ENCODE measurements at regions not wholly inside any gene's neighbourhood (a gene's known extent, or its start where the extent isn't known, plus 50 kb on each side); places are given as distances from the start of the nearest gene placed in this dataset.

DNA sequence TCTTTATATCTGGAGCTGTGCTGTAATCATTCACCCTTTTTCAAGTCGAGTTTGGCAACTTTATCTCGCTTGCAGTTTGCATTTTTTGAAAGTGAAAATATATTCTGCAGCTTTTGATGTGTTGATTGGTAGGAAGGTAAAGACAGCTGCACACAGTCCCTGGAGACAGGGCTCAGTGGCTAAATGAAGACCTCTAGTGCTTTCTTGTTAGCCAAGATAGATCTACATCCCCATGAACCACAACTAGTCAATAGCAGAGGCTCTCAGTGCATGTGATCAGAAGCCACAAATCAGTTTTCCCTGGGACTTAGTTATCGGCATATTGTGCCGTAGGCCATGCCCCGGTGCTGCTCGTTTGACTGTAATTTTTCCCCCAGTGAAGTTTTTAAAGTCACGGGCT is 587.7 kb upstream of the PITX2 start:
- no peak overlapping the region for H3K4me3 ChIP-seq (replicated peaks; ENCODE audit: low read depth, low read length)
- no peak for DNase-seq (ENCODE audit: extremely low read depth, low read depth)
- TF ChIP-seq, protein P1, sequence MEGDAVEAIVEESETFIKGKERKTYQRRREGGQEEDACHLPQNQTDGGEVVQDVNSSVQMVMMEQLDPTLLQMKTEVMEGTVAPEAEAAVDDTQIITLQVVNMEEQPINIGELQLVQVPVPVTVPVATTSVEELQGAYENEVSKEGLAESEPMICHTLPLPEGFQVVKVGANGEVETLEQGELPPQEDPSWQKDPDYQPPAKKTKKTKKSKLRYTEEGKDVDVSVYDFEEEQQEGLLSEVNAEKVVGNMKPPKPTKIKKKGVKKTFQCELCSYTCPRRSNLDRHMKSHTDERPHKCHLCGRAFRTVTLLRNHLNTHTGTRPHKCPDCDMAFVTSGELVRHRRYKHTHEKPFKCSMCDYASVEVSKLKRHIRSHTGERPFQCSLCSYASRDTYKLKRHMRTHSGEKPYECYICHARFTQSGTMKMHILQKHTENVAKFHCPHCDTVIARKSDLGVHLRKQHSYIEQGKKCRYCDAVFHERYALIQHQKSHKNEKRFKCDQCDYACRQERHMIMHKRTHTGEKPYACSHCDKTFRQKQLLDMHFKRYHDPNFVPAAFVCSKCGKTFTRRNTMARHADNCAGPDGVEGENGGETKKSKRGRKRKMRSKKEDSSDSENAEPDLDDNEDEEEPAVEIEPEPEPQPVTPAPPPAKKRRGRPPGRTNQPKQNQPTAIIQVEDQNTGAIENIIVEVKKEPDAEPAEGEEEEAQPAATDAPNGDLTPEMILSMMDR (IDR thresholded peaks at IDR 0.05; ENCODE audit: low read depth, low read length, missing control alignments), result no peak

DNA sequence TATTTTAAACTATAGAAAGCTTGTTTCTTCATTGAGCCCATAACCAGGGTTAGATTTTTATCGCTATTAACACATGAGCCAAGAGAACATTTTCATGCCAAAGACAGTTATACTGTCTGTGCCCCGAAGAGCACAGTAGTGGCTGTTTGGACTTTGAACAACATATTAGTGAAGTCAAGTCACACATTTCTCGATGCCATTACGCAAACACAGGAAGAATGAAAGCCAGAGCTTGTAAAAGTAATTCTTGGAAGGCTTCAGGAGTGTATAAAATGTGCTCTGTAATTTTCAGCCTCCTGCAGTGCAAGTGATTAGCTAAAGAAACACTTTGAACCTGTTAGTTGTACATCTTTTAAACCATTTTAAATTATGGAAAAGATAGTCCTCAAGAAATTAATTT is 590.7 kb upstream of the PITX2 start:
- TF ChIP-seq, protein P1 (IDR thresholded peaks at IDR 0.05; ENCODE audit: low read depth, low read length, missing control alignments), result no peak
- no peak overlapping the region for H3K4me3 ChIP-seq (replicated peaks; ENCODE audit: low read depth, low read length)
- DNase-seq (ENCODE audit: extremely low read depth, low read depth), result no peak

DNA sequence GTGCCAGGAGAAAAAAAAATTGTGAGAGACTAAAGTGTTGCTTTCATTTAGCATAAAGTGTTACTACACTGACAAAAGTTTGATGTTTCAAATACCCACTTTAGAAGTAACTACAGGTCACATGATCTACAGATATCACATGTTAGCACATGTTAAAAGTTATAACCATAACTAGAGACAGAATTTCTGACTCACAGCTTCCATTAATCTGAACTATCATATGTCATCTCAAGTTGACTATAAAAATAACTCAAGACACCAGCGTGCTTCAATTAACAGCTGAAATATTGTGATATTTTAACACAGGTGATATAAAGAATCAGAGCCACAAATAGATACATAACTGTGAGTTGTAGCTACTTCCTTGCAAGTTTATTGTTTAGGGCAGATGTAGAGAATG is 591.5 kb upstream of the PITX2 start:
- no peak overlapping the region for H3K4me3 ChIP-seq (replicated peaks; ENCODE audit: low read depth, low read length)

DNA sequence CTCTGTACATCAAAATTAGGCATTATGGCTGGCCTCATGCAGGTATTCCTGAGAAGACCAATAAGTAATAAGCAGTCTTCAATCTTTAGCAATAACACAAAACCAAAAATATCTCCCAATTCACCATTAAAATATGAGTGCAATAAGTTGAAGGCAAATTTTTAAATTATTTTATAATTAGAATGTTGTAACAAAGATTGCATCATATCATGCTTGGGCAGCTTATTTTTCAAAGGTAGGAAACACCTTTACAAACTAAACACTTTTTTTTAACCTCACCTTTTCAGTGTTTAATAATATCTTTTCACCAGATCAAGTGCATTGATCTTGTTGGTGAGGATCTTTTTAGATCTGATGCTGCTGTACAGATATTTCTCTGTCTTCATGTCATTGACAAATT is 592.9 kb upstream of the PITX2 start:
- no peak for DNase-seq (ENCODE audit: extremely low read depth, low read depth)
- TF ChIP-seq, protein P1 (IDR thresholded peaks at IDR 0.05; ENCODE audit: low read depth, low read length, missing control alignments), result no peak
- no peak overlapping the region for H3K4me3 ChIP-seq (replicated peaks; ENCODE audit: low read depth, low read length)

More for the DNA sequence above, 591.5 kb upstream of the PITX2 start:
- no peak for DNase-seq (ENCODE audit: extremely low read depth, low read depth)
- TF ChIP-seq, protein P1 (IDR thresholded peaks at IDR 0.05; ENCODE audit: low read depth, low read length, missing control alignments), result no peak

DNA sequence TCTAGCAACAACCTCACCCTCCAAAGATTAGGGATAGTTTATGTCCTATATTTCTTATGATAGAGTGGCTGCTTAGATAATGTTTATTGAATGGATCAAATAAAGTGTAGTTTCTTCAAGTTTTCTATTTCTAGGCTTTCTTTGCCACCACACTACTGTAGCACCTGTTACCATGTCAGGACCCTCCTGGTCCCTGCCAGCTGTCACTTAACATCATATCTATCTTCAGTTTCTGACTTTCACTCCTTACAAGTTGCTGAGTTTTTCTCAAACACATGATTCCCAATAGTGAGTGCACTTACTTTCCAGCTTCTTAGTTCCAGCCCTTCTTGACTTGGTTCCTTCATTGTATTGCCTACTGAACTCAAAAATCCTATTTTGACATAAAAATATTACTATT is 593.9 kb upstream of the PITX2 start:
- no peak for DNase-seq (ENCODE audit: extremely low read depth, low read depth)
- TF ChIP-seq, protein P1 (IDR thresholded peaks at IDR 0.05; ENCODE audit: low read depth, low read length, missing control alignments), result no peak
- H3K4me3 ChIP-seq (replicated peaks; ENCODE audit: low read depth, low read length), result no peak overlapping the region

DNA sequence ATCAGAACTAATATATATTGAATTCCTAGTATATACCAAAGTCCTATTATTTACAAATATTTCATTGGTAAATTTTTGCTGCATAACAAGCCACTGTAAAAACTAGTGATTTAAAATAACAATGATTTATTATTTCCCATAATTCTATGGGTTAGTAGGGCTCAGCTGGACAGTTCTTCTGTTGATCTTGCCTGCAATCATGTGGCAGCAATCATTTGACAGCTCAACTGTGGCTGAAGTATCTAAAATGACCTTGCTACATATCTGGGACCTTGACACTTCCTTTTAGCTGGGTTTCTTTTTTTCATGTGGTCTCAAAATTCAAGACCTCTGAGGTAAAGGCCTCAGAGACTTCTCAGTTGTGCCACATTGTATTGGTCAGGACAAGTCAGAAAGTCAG is 598.5 kb upstream of the PITX2 start:
- TF ChIP-seq, protein P1 (IDR thresholded peaks at IDR 0.05; ENCODE audit: low read depth, low read length, missing control alignments), result no peak
- H3K4me3 ChIP-seq (replicated peaks; ENCODE audit: low read depth, low read length), result no peak overlapping the region
- no peak for DNase-seq (ENCODE audit: extremely low read depth, low read depth)

DNA sequence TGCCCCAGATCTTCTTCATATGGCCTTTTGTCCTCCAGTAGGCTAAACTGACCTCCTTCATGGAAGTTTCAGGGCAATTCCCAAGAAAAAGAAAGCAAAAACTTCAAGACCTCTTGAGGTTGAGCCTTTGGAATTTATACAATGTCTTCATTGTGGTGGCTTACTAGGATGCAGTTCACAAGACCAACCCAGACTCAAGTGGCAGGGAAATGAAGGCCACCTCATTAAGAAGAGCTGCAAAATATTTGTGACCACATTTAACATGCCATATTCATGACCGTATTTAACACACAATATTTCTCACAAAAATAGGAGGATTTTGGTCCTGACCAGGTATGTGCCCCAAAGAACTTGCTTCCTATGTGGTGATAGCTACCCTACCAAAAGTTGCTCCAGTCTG is 605.5 kb upstream of the PITX2 start:
- no peak overlapping the region for H3K4me3 ChIP-seq (replicated peaks; ENCODE audit: low read depth, low read length)
- no peak for DNase-seq (ENCODE audit: extremely low read depth, low read depth)

More for the DNA sequence above, 605.5 kb upstream of the PITX2 start:
- TF ChIP-seq, protein P1 (IDR thresholded peaks at IDR 0.05; ENCODE audit: low read depth, low read length, missing control alignments), result no peak

Measured in HFF-Myc (cell line).